OCI-LY3 (cell line): ENCODE measurements at regions not wholly inside any gene's neighbourhood (a gene's known extent, or its start where the extent isn't known, plus 50 kb on each side); places are given as distances from the start of the nearest gene placed in this dataset.

Source experiments
- CTCF ChIP-seq: fragments of 200-600, 300-600 bp; sonication (generic); IDR thresholded peaks from 2 replicates; pipeline ENCODE4 v1.5.1; 2014; ENCODE audit warnings: antibody characterized with exemption, low read length, low read depth
- EZH2phosphoT487 ChIP-seq: fragments of 200-600 bp; shearing (Covaris generic); IDR thresholded peaks from 2 replicates; pipeline ENCODE4 v1.6.1; 2018; ENCODE audit warnings: antibody characterized with exemption, mixed run types, low read depth

GRCh38 chr5:153081385-153081784 is 409.1 kb upstream of the GRIA1 start:
- TF ChIP-seq CTCF, result no peak
- TF ChIP-seq EZH2phosphoT487, result no peak
